ENCODE measurements at regions not wholly inside any gene's neighbourhood (a gene's known extent, or its start where the extent isn't known, plus 50 kb on each side); places are given as distances from the start of the nearest gene placed in this dataset.

GRCh38 chrX:124592744-124593143 is 246.4 kb downstream of the SH2D1A start:
- Mint-ChIP-seq H3K27me3 (ENCODE audit: unreplicated experiment) (no peaks in the 10 kb centered on the region), H3K27ac (ENCODE audit: unreplicated experiment) (no peak overlapping the region), H3K36me3 (ENCODE audit: low read depth, unreplicated experiment) (no peaks in the 10 kb centered on the region), H3K4me3 (ENCODE audit: unreplicated experiment) (no peak overlapping the region), H3K9me3 (ENCODE audit: unreplicated experiment) (no peaks in the 10 kb centered on the region), H3K4me1 (ENCODE audit: unreplicated experiment) (no peaks in the 10 kb centered on the region)
- no peak for TF ChIP-seq CTCF (IDR thresholded peaks at IDR 0.05; ENCODE audit: unreplicated experiment)
- DNase-seq (ENCODE audit: low spot score): no peak

- Mint-ChIP-seq H3K4me3 (ENCODE audit: unreplicated experiment) (no peak overlapping the region), H3K27me3 (ENCODE audit: unreplicated experiment) (no peaks in the 10 kb centered on the region), H3K9me3 (ENCODE audit: unreplicated experiment) (no peaks in the 10 kb centered on the region), H3K36me3 (ENCODE audit: low read depth, unreplicated experiment) (no peaks in the 10 kb centered on the region), H3K4me1 (ENCODE audit: unreplicated experiment) (no peaks in the 10 kb centered on the region), H3K27ac (ENCODE audit: unreplicated experiment) (no peak overlapping the region)
- no peak for TF ChIP-seq CTCF (IDR thresholded peaks at IDR 0.05; ENCODE audit: unreplicated experiment)
- DNase-seq (ENCODE audit: low spot score): no peak
These were observed 247.8 kb downstream of the SH2D1A start for GRCh38 chrX:124594017-124594651.

GRCh38 chrX:124605511-124605910 is 259.1 kb downstream of the SH2D1A start:
- Mint-ChIP-seq H3K27ac (ENCODE audit: unreplicated experiment) (no peak overlapping the region), H3K4me1 (ENCODE audit: unreplicated experiment) (no peaks in the 10 kb centered on the region), H3K4me3 (ENCODE audit: unreplicated experiment) (no peak overlapping the region), H3K36me3 (ENCODE audit: low read depth, unreplicated experiment) (no peaks in the 10 kb centered on the region), H3K9me3 (ENCODE audit: unreplicated experiment) (no peaks in the 10 kb centered on the region), H3K27me3 (ENCODE audit: unreplicated experiment) (no peaks in the 10 kb centered on the region)
- TF ChIP-seq CTCF (IDR thresholded peaks at IDR 0.05; ENCODE audit: unreplicated experiment): no peak
- no peak for DNase-seq (ENCODE audit: low spot score)

GRCh38 chrX:124606724-124607123 is 260.4 kb downstream of the SH2D1A start:
- no peaks in the 10 kb centered on the region for H3K9me3 Mint-ChIP-seq (ENCODE audit: unreplicated experiment)
- no peak overlapping the region for H3K27ac Mint-ChIP-seq (ENCODE audit: unreplicated experiment)
- DNase-seq (ENCODE audit: low spot score): no peak
- H3K36me3 Mint-ChIP-seq (ENCODE audit: low read depth, unreplicated experiment): no peaks in the 10 kb centered on the region
- TF ChIP-seq CTCF (IDR thresholded peaks at IDR 0.05; ENCODE audit: unreplicated experiment): no peak
- no peaks in the 10 kb centered on the region for H3K4me1 Mint-ChIP-seq (ENCODE audit: unreplicated experiment)
- no peaks in the 10 kb centered on the region for H3K27me3 Mint-ChIP-seq (ENCODE audit: unreplicated experiment)
- H3K4me3 Mint-ChIP-seq (ENCODE audit: unreplicated experiment): no peak overlapping the region

- Mint-ChIP-seq H3K27me3 (ENCODE audit: unreplicated experiment) (no peaks in the 10 kb centered on the region), H3K9me3 (ENCODE audit: unreplicated experiment) (no peaks in the 10 kb centered on the region), H3K4me3 (ENCODE audit: unreplicated experiment) (no peak overlapping the region), H3K4me1 (ENCODE audit: unreplicated experiment) (no peaks in the 10 kb centered on the region), H3K36me3 (ENCODE audit: low read depth, unreplicated experiment) (no peaks in the 10 kb centered on the region), H3K27ac (ENCODE audit: unreplicated experiment) (no peak overlapping the region)
- DNase-seq (ENCODE audit: low spot score): no peak
- no peak for TF ChIP-seq CTCF (IDR thresholded peaks at IDR 0.05; ENCODE audit: unreplicated experiment)
These were observed 273.3 kb downstream of the SH2D1A start for GRCh38 chrX:124619710-124620109.
